Immature natural killer cell (primary cell): ENCODE measurements at regions not wholly inside any gene's neighbourhood (a gene's known extent, or its start where the extent isn't known, plus 50 kb on each side); places are given as distances from the start of the nearest gene placed in this dataset.
"Not testable (repeated sequence)": the region's sequence is repeated elsewhere in the genome, so short reads cannot be mapped to it uniquely, and the experiment has no call there.

ENCODE experiments used
- DNase-seq, 3 donors: peaks; one replicate each; pipeline ENCODE4 v3.0.0; 2022; ENCODE audit warnings: mixed read lengths in 1 of 3
- H3K27ac Mint-ChIP-seq, 6 donors: one replicate each; pipeline ENCODE4 v1.8.0; 2020; ENCODE audit warnings: mixed read lengths in 6 of 6, mild to moderate bottlenecking in 5 of 6, inconsistent platforms in 4 of 6, moderate library complexity in 3 of 6
- H3K27me3 Mint-ChIP-seq, 3 donors: one replicate each; pipeline ENCODE4 v1.8.0; 2020 to 2021; ENCODE audit warnings: low read depth in 3 of 3, mild to moderate bottlenecking in 3 of 3, mixed read lengths in 3 of 3, moderate library complexity in 3 of 3, inconsistent platforms in 1 of 3
- H3K36me3 Mint-ChIP-seq, 3 donors: one replicate each; pipeline ENCODE4 v1.8.0; 2020; ENCODE audit warnings: mixed read lengths in 3 of 3, inconsistent platforms in 2 of 3, mild to moderate bottlenecking in 2 of 3
- H3K4me1 Mint-ChIP-seq, 2 donors: one replicate each; pipeline ENCODE4 v1.8.0; 2020; ENCODE audit warnings: inconsistent platforms in 2 of 2, mild to moderate bottlenecking in 2 of 2, mixed read lengths in 2 of 2, moderate library complexity in 1 of 2
- H3K4me3 Mint-ChIP-seq, 5 donors: one replicate each; pipeline ENCODE4 v1.8.0; 2020; ENCODE audit warnings: mild to moderate bottlenecking in 5 of 5, mixed read lengths in 5 of 5, inconsistent platforms in 3 of 5, moderate library complexity in 3 of 5
- H3K9me3 Mint-ChIP-seq, 6 donors: one replicate each; pipeline ENCODE4 v1.8.0; 2020; ENCODE audit warnings: mild to moderate bottlenecking in 6 of 6, mixed read lengths in 6 of 6, inconsistent platforms in 4 of 6, moderate library complexity in 3 of 6

GRCh38 chr6:11445146-11445545, 92.4 kb upstream of the TMEM170B start:
- Mint-ChIP-seq H3K36me3 (peaks cover 0 to 9% (median 6%) of the 10 kb centered on the region in 3 donors), H3K27ac (no peak overlapping the region), H3K9me3 (peaks cover 0 to 6% (median 0%) of the 10 kb centered on the region in 6 donors), H3K4me1 (no peaks in the 10 kb centered on the region), H3K27me3 (peaks cover 4 to 8% (median 5%) of the 10 kb centered on the region in 3 donors), H3K4me3 (no peak overlapping the region)
- DNase-seq, result no peak

- H3K36me3 Mint-ChIP-seq, DNase-seq, H3K4me3 Mint-ChIP-seq, H3K27ac Mint-ChIP-seq, H3K9me3 Mint-ChIP-seq, H3K27me3 Mint-ChIP-seq: not testable (repeated sequence)
- peaks cover 13 to 18% of the 10 kb centered on the region in 2 donors for H3K4me1 Mint-ChIP-seq
Observed at GRCh38 chr6:11443125-11443524, 94.4 kb upstream of the TMEM170B start.

- Mint-ChIP-seq H3K4me3 (no peak overlapping the region), H3K27me3 (peaks cover 3 to 4% (median 3%) of the 10 kb centered on the region in 3 donors), H3K36me3 (peaks cover 0 to 9% (median 6%) of the 10 kb centered on the region in 3 donors), H3K27ac (no peak overlapping the region), H3K9me3 (peaks cover 0 to 6% (median 0%) of the 10 kb centered on the region in 6 donors), H3K4me1 (peaks cover 15 to 23% of the 10 kb centered on the region in 2 donors)
- no peak for DNase-seq
Observed at GRCh38 chr6:11442495-11442894, 95.1 kb upstream of the TMEM170B start.

- peaks cover 0 to 9% (median 0%) of the 10 kb centered on the region in 3 donors for H3K36me3 Mint-ChIP-seq
- H3K4me1 Mint-ChIP-seq, result peaks cover 15 to 23% of the 10 kb centered on the region in 2 donors
- DNase-seq, result no peak
- peak overlapping the region in 1 of 5 donors; percentile 11 for H3K4me3 Mint-ChIP-seq
- H3K27ac Mint-ChIP-seq, result no peak overlapping the region
- H3K27me3 Mint-ChIP-seq, result peaks cover 1 to 5% (median 3%) of the 10 kb centered on the region in 3 donors
- peaks cover 0 to 5% (median 0%) of the 10 kb centered on the region in 6 donors for H3K9me3 Mint-ChIP-seq
Observed at GRCh38 chr6:11439876-11440275, 97.7 kb upstream of the TMEM170B start.

- Mint-ChIP-seq H3K9me3 (peaks cover 0 to 2% (median 0%) of the 10 kb centered on the region in 6 donors), H3K27me3 (peaks cover 1 to 3% (median 2%) of the 10 kb centered on the region in 3 donors), H3K36me3 (peaks cover 0 to 4% (median 0%) of the 10 kb centered on the region in 3 donors), H3K4me3 (peak overlapping the region in 2 of 5 donors; percentile 8 to 52), H3K4me1 (peaks cover 15 to 23% of the 10 kb centered on the region in 2 donors), H3K27ac (peak overlapping the region in 1 of 6 donors; percentile 16)
- no peak for DNase-seq
Observed at GRCh38 chr6:11439017-11439420, 98.5 kb upstream of the TMEM170B start.

- Mint-ChIP-seq H3K36me3 (peaks cover 0 to 4% (median 0%) of the 10 kb centered on the region in 3 donors), H3K27me3 (peaks cover 1 to 3% (median 2%) of the 10 kb centered on the region in 3 donors), H3K27ac (no peak overlapping the region), H3K4me3 (no peak overlapping the region), H3K4me1 (peaks cover 15 to 23% of the 10 kb centered on the region in 2 donors), H3K9me3 (peaks cover 0 to 2% (median 0%) of the 10 kb centered on the region in 6 donors)
- no peak for DNase-seq
Observed at GRCh38 chr6:11437824-11438459, 99.6 kb upstream of the TMEM170B start.

GRCh38 chr6:11436508-11437096, 100.9 kb upstream of the TMEM170B start:
- H3K27ac Mint-ChIP-seq, result no peak overlapping the region
- H3K9me3 Mint-ChIP-seq, result peaks cover 0 to 2% (median 0%) of the 10 kb centered on the region in 6 donors

GRCh38 chr6:11434565-11435326, 102.8 kb upstream of the TMEM170B start:
- no peak overlapping the region for H3K4me3 Mint-ChIP-seq
- no peaks in the 10 kb centered on the region for H3K36me3 Mint-ChIP-seq
- peaks cover 0 to 2% (median 0%) of the 10 kb centered on the region in 6 donors for H3K9me3 Mint-ChIP-seq
- DNase-seq, result no peak
- H3K27ac Mint-ChIP-seq, result no peak overlapping the region
- peaks cover 15 to 21% of the 10 kb centered on the region in 2 donors for H3K4me1 Mint-ChIP-seq
- H3K27me3 Mint-ChIP-seq, result peaks cover 0 to 2% (median 0%) of the 10 kb centered on the region in 3 donors

More at GRCh38 chr6:11436508-11437096, 100.9 kb upstream of the TMEM170B start:
- H3K27me3 Mint-ChIP-seq, result peaks cover 0 to 3% (median 2%) of the 10 kb centered on the region in 3 donors
- H3K4me3 Mint-ChIP-seq, result no peak overlapping the region
- no peaks in the 10 kb centered on the region for H3K36me3 Mint-ChIP-seq
- H3K4me1 Mint-ChIP-seq, result peaks cover 15 to 23% of the 10 kb centered on the region in 2 donors
- DNase-seq, result no peak

- peaks cover 0 to 2% (median 0%) of the 10 kb centered on the region in 3 donors for H3K27me3 Mint-ChIP-seq
- no peak overlapping the region for H3K27ac Mint-ChIP-seq
Observed at GRCh38 chr6:11433860-11434259, 103.7 kb upstream of the TMEM170B start.

GRCh38 chr6:11432713-11433450, 104.7 kb upstream of the TMEM170B start:
- H3K9me3 Mint-ChIP-seq, result peaks cover 0 to under 1% (median 0%) of the 10 kb centered on the region in 6 donors
- no peak for DNase-seq
- no peak overlapping the region for H3K27ac Mint-ChIP-seq
- H3K4me1 Mint-ChIP-seq, result peaks cover 10 to 12% of the 10 kb centered on the region in 2 donors
- H3K36me3 Mint-ChIP-seq, result no peaks in the 10 kb centered on the region
- H3K27me3 Mint-ChIP-seq, result peaks cover 0 to 3% (median 0%) of the 10 kb centered on the region in 3 donors
- no peak overlapping the region for H3K4me3 Mint-ChIP-seq

More at GRCh38 chr6:11433860-11434259, 103.7 kb upstream of the TMEM170B start:
- DNase-seq, result no peak
- Mint-ChIP-seq H3K36me3 (no peaks in the 10 kb centered on the region), H3K4me3 (no peak overlapping the region), H3K4me1 (peaks cover 9 to 13% of the 10 kb centered on the region in 2 donors), H3K9me3 (peaks cover 0 to 2% (median 0%) of the 10 kb centered on the region in 6 donors)

GRCh38 chr6:11432091-11432490, 105.5 kb upstream of the TMEM170B start:
- no peak for DNase-seq
- H3K36me3 Mint-ChIP-seq, result no peaks in the 10 kb centered on the region
- no peaks in the 10 kb centered on the region for H3K9me3 Mint-ChIP-seq
- peaks cover 10% of the 10 kb centered on the region in 2 donors for H3K4me1 Mint-ChIP-seq
- peaks cover 0 to 2% (median 0%) of the 10 kb centered on the region in 3 donors for H3K27me3 Mint-ChIP-seq
- no peak overlapping the region for H3K4me3 Mint-ChIP-seq
- no peak overlapping the region for H3K27ac Mint-ChIP-seq

- peaks cover 0 to 2% (median 2%) of the 10 kb centered on the region in 3 donors for H3K27me3 Mint-ChIP-seq
- H3K4me3 Mint-ChIP-seq, result no peak overlapping the region
- no peak for DNase-seq
- H3K4me1 Mint-ChIP-seq, result peaks cover 10% of the 10 kb centered on the region in 2 donors
- no peaks in the 10 kb centered on the region for H3K9me3 Mint-ChIP-seq
- no peak overlapping the region for H3K27ac Mint-ChIP-seq
- H3K36me3 Mint-ChIP-seq, result no peaks in the 10 kb centered on the region
Observed at GRCh38 chr6:11431455-11431937, 106.1 kb upstream of the TMEM170B start.

- Mint-ChIP-seq H3K27ac (no peak overlapping the region), H3K36me3 (no peaks in the 10 kb centered on the region), H3K4me3 (no peak overlapping the region), H3K9me3 (no peaks in the 10 kb centered on the region), H3K27me3 (peaks cover 2% of the 10 kb centered on the region in 3 donors), H3K4me1 (peaks cover 10% of the 10 kb centered on the region in 2 donors)
- no peak for DNase-seq
Observed at GRCh38 chr6:11430036-11430435, 107.5 kb upstream of the TMEM170B start.
